OCI-LY7 (cell line): ENCODE measurements at regions not wholly inside any gene's neighbourhood (a gene's known extent, or its start where the extent isn't known, plus 50 kb on each side); places are given as distances from the start of the nearest gene placed in this dataset.

ENCODE experiments used
- BruUV-seq: library from RNA; stranded (reverse); fragments of 400-500 nt; replicated peaks from 2 replicates; lab custom pipeline; 2021; lab: Mats Ljungman, UMichigan
- CTCF ChIA-PET: fragments of 300-600 bp; sonication (Branson Sonifier 250); formaldehyde crosslinking; loops from one replicate; lab custom pipeline; 2022; ENCODE audit warnings: antibody characterized with exemption; ENCODE audit not compliant: unreplicated experiment; lab: Charles Lee
- POLR2A ChIA-PET: fragments of 300-600 bp; sonication (Branson Sonifier 250); formaldehyde crosslinking; loops from one replicate; lab custom pipeline; 2022; ENCODE audit warnings: antibody characterized with exemption; lab: Charles Lee
- DNase-seq: peaks from one replicate; pipeline ENCODE4 v3.0.0-alpha.2; 2015; ENCODE audit warnings: low spot score
- H2AFZ ChIP-seq: fragments of 200-600 bp; sonication (generic), shearing (Covaris generic); 2 replicates; pipeline ENCODE4 v1.6.1; 2014; ENCODE audit warnings: mild to moderate bottlenecking, antibody characterized with exemption, low read length, moderate library complexity
- H3K27ac ChIP-seq: fragments of 200-600 bp; sonication (generic); 2 replicates; pipeline ENCODE4 v1.5.1; 2014; ENCODE audit warnings: mixed run types, low read depth, mild to moderate bottlenecking, moderate library complexity, low read length, inconsistent platforms; ENCODE audit not compliant: poor library complexity, severe bottlenecking
- H3K36me3 ChIP-seq: fragments of 200-600 bp; sonication (generic); 2 replicates; pipeline ENCODE4 v1.6.1; 2014; ENCODE audit warnings: mild to moderate bottlenecking, antibody characterized with exemption, low read length, moderate library complexity, mixed read lengths; ENCODE audit not compliant: insufficient read depth
- H3K4me1 ChIP-seq: fragments of 200-600 bp; sonication (generic); 2 replicates; pipeline ENCODE4 v1.5.1; 2014; ENCODE audit warnings: mild to moderate bottlenecking, low read length; ENCODE audit not compliant: insufficient read depth, poor library complexity, severe bottlenecking
- H3K4me2 ChIP-seq: fragments of 200-600 bp; sonication (generic); 2 replicates; pipeline ENCODE4 v1.6.1; 2014; ENCODE audit warnings: mild to moderate bottlenecking, low read length
- H3K4me3 ChIP-seq: fragments of 200-600 bp; sonication (generic); 2 replicates; pipeline ENCODE4 v1.5.1; 2014; ENCODE audit warnings: mild to moderate bottlenecking, low read depth, low read length; ENCODE audit not compliant: poor library complexity, severe bottlenecking
- H3K79me2 ChIP-seq: fragments of 200-600 bp; sonication (generic); 2 replicates; pipeline ENCODE4 v1.6.1; 2016; ENCODE audit warnings: low read depth, mild to moderate bottlenecking, low read length, moderate library complexity, mixed read lengths; ENCODE audit not compliant: insufficient read depth
- H3K9me2 ChIP-seq: fragments of 200-600 bp; sonication (generic); 2 replicates; pipeline ENCODE4 v1.6.1; 2016; ENCODE audit warnings: mild to moderate bottlenecking, low read length, mixed read lengths; ENCODE audit not compliant: insufficient read depth
- H3K9me3 ChIP-seq: fragments of 200-600 bp; sonication (generic); 2 replicates; pipeline ENCODE4 v1.6.1; 2014; ENCODE audit warnings: mild to moderate bottlenecking, mixed run types, low read length, mixed read lengths
- H4K20me1 ChIP-seq: fragments of 200-600 bp; sonication (generic); 2 replicates; pipeline ENCODE4 v1.6.1; 2014; ENCODE audit warnings: mild to moderate bottlenecking, antibody characterized with exemption, low read length, moderate library complexity, mixed read lengths; ENCODE audit not compliant: insufficient read depth
- EZH2phosphoT487 ChIP-seq: fragments of 200-600 bp; sonication (generic); IDR thresholded peaks from 2 replicates; pipeline ENCODE4 v1.6.1; 2018; ENCODE audit warnings: low read depth, borderline replicate concordance, mild to moderate bottlenecking, mixed run types, antibody characterized with exemption, low read length, moderate library complexity, mixed read lengths
- intact Hi-C: fragments of 100-400 bp; cut with micrococcal nuclease; formaldehyde crosslinking; loops from one replicate; pipeline ENCODE4 v1.10.0; 2022; ENCODE audit not compliant: unreplicated experiment
- TF ChIP-seq, protein P1 (sequence below): fragments of 200-600 bp; sonication (generic); conservative IDR thresholded peaks from 2 replicates; pipeline ENCODE4 v1.5.1; 2014; ENCODE audit warnings: mild to moderate bottlenecking, antibody characterized with exemption, low read length, moderate library complexity, mixed read lengths

DNA sequence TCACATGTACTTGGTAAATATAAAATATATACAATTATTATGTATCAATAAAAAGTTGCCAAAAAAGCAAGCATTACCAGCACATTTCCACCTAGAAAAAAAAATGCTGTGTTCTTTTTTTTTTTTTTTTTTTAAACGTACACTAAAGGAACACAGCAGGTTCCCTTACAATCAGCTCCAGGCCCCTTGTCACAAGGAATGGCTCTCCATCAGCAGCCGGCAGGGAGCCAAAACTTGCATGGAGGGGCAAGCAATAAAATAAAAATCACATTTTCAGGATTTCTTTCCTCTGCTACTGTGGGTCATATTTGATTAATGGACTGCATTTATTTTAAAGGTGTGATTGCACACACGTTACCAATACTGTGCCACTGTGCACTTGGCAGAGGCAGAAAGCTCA, 460.3 kb downstream of the GPAT3 start:
- no peaks in the 10 kb centered on the region for H4K20me1 ChIP-seq
- no peaks in the 10 kb centered on the region for H3K9me3 ChIP-seq
- H3K4me2 ChIP-seq = no peak overlapping the region
- no peaks in the 10 kb centered on the region for H3K4me1 ChIP-seq
- H2AFZ ChIP-seq = no peak overlapping the region
- no peaks in the 10 kb centered on the region for H3K79me2 ChIP-seq
- TF ChIP-seq EZH2phosphoT487 = no peak
- TF ChIP-seq, protein P1, sequence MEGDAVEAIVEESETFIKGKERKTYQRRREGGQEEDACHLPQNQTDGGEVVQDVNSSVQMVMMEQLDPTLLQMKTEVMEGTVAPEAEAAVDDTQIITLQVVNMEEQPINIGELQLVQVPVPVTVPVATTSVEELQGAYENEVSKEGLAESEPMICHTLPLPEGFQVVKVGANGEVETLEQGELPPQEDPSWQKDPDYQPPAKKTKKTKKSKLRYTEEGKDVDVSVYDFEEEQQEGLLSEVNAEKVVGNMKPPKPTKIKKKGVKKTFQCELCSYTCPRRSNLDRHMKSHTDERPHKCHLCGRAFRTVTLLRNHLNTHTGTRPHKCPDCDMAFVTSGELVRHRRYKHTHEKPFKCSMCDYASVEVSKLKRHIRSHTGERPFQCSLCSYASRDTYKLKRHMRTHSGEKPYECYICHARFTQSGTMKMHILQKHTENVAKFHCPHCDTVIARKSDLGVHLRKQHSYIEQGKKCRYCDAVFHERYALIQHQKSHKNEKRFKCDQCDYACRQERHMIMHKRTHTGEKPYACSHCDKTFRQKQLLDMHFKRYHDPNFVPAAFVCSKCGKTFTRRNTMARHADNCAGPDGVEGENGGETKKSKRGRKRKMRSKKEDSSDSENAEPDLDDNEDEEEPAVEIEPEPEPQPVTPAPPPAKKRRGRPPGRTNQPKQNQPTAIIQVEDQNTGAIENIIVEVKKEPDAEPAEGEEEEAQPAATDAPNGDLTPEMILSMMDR = no peak
- ChIA-PET POLR2A (interaction anchor here (0.7 kb wide), 2 partner anchors 110 to 120 kb away, joined by 4 read pairs; no protein-coding TSS in a partner anchor), CTCF (no interaction called here)
- H3K9me2 ChIP-seq = no peaks in the 10 kb centered on the region
- BruUV-seq = no TSS peak
- DNase-seq = no peak
- H3K4me3 ChIP-seq = no peak overlapping the region
- no peak overlapping the region for H3K27ac ChIP-seq
- intact Hi-C loops = no loop called here
- no peaks in the 10 kb centered on the region for H3K36me3 ChIP-seq

DNA sequence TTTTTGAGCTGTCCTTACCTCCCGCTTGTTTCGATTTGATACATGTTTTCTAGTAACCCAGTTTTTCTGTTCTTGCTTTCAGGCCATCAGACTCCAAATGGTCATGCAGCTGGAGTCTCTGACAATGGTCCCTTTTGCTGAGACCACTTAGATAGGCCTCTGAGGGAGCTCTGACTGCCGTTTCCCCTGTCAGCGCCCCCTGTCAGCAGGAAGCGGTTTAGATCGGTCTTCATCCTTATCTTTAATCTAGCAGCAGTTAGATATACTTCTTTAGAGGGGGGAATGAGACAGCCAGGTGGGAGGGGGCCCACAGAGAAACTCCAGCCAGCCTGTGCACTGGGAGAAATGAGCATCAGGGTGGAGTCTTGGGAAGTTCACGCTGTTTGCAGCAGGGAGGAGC, 457.9 kb downstream of the GPAT3 start:
- no peak overlapping the region for H2AFZ ChIP-seq
- H3K4me3 ChIP-seq = no peak overlapping the region
- H3K9me2 ChIP-seq = no peaks in the 10 kb centered on the region
- POLR2A ChIA-PET = no interaction called here
- H3K27ac ChIP-seq = no peak overlapping the region
- intact Hi-C loops = no loop called here
- no peak overlapping the region for H3K4me2 ChIP-seq
- peak; percentile 3 for DNase-seq
- no peaks in the 10 kb centered on the region for H4K20me1 ChIP-seq
- no peaks in the 10 kb centered on the region for H3K4me1 ChIP-seq
- CTCF ChIA-PET = no interaction called here
- H3K36me3 ChIP-seq = no peaks in the 10 kb centered on the region
- BruUV-seq = no TSS peak
- no peaks in the 10 kb centered on the region for H3K79me2 ChIP-seq
- H3K9me3 ChIP-seq = no peaks in the 10 kb centered on the region
- TF ChIP-seq EZH2phosphoT487 = no peak
- TF ChIP-seq, protein P1 = peak; percentile 66

DNA sequence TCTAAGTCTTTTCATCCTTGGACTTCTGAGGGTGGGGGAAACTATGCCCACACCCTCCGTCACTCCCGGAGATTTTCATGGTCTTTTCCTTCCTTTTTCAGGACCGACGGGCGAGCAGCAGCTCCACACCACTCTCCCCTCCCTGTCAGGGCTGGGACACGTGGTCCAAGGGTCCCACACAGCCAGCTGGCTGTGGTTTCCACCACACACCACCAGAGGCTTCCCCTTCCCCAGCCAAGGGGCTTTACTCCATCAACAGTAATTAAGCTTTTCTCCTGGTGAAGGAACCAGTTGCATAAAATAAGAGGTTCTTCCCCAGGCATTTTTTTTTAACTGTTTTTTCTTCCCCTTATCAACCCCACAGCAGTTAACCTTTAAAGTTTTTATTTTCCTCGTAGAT, 453.9 kb downstream of the GPAT3 start:
- no peaks in the 10 kb centered on the region for H4K20me1 ChIP-seq
- POLR2A ChIA-PET = no interaction called here
- no peaks in the 10 kb centered on the region for H3K79me2 ChIP-seq
- no peak overlapping the region for H2AFZ ChIP-seq
- no peak for TF ChIP-seq EZH2phosphoT487
- TF ChIP-seq, protein P1 = no peak
- no peak overlapping the region for H3K4me3 ChIP-seq
- no peak overlapping the region for H3K27ac ChIP-seq
- CTCF ChIA-PET = no interaction called here
- intact Hi-C loops = no loop called here
- no peak overlapping the region for H3K4me2 ChIP-seq
- no peak for DNase-seq
- no TSS peak for BruUV-seq
- H3K36me3 ChIP-seq = no peaks in the 10 kb centered on the region
- no peaks in the 10 kb centered on the region for H3K4me1 ChIP-seq
- H3K9me3 ChIP-seq = no peaks in the 10 kb centered on the region
- H3K9me2 ChIP-seq = no peaks in the 10 kb centered on the region
